ENCODE measurements at regions not wholly inside any gene's neighbourhood (a gene's known extent, or its start where the extent isn't known, plus 50 kb on each side); places are given as distances from the start of the nearest gene placed in this dataset.

DNA sequence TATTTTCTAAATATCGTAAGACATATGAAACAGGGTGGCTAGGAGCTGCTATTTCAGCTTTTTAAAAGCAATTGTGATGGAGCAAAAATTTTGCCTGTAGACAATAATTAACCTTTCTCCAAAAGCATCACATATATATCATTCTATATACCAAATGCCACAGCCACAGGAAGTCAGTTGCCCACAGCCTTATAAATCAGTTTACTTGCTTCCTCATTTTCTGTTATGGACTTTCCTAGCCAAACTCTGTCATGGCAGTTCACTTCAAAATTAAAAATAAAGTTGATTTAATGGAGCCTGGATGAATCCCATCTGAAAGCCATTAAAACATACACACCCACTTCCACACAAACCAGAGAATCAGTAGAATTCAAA, 93.4 kb upstream of the NHSL1 start:
- no peak overlapping the region for H3K4me2 ChIP-seq
- no peaks in the 10 kb centered on the region for H3K4me1 ChIP-seq (ENCODE audit: low read depth, poor library complexity, severe bottlenecking)
- H3K79me2 ChIP-seq (ENCODE audit: insufficient read depth, low read depth) = no peaks in the 10 kb centered on the region
- no peaks in the 10 kb centered on the region for H3K36me3 ChIP-seq (ENCODE audit: insufficient read depth)
- H3K9ac ChIP-seq = no peak overlapping the region
- H3K4me3 ChIP-seq (IDR thresholded peaks at IDR 0.05; ENCODE audit: insufficient read depth, low read depth, low read length) = no peak overlapping the region
- no peak overlapping the region for H3K27ac ChIP-seq
- no peaks in the 10 kb centered on the region for H4K20me1 ChIP-seq (ENCODE audit: insufficient read depth)
- no peak overlapping the region for H2AFZ ChIP-seq (ENCODE audit: low read depth)
- no peak for TF ChIP-seq CTCF (conservative IDR thresholded peaks at IDR 0.05; ENCODE audit: low read depth, low read length)
- H3K27me3 ChIP-seq (ENCODE audit: insufficient read depth, low read depth) = no peaks in the 10 kb centered on the region

DNA sequence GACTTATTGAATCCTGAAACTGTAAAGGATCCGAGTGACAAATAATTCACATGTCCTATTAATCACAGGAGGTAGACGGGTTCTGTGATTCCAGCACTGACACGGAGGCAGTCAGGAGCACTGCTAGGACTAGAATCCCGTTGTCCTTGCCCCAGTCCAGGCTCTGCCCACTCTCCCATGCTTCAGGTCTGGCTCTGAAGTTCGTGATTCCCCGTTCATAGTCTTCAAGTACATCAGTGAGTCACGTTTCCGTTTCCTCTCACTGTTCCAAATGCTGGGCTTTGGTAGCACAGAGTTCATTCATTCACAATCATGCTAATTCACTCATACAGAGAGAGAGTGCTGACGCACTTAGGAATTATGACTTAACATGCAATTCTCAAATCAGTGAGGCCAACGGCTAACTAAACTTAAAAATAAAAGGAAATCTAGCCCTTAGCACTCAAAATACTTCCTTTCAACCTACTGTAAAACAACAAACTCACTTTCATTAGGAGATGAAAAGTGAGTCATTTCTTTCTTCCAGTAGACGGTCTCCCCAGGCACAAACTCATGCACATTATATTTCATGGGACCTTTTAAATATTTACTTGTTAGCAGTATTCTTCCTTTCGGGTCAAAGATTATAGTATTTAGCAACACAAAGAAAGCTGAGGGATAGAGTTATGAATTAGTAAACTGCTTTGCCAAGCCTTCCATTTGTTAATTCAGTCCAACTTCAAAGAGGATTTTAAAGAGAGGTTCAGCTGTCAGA, 94.0 kb upstream of the NHSL1 start:
- TF ChIP-seq CTCF (conservative IDR thresholded peaks at IDR 0.05; ENCODE audit: low read depth, low read length) = no peak
- Histone ChIP-seq H3K4me1 (ENCODE audit: low read depth, poor library complexity, severe bottlenecking) (no peaks in the 10 kb centered on the region), H3K36me3 (ENCODE audit: insufficient read depth) (no peaks in the 10 kb centered on the region), H4K20me1 (ENCODE audit: insufficient read depth) (no peaks in the 10 kb centered on the region), H3K4me3 (IDR thresholded peaks at IDR 0.05; ENCODE audit: insufficient read depth, low read depth, low read length) (no peak overlapping the region), H3K27ac (no peak overlapping the region), H3K4me2 (no peak overlapping the region), H3K79me2 (ENCODE audit: insufficient read depth, low read depth) (no peaks in the 10 kb centered on the region), H2AFZ (ENCODE audit: low read depth) (no peak overlapping the region), H3K27me3 (ENCODE audit: insufficient read depth, low read depth) (no peaks in the 10 kb centered on the region), H3K9ac (no peak overlapping the region)

GRCh38 chr6:138593909-138594757, 94.8 kb upstream of the NHSL1 start:
- H3K27ac ChIP-seq = no peak overlapping the region
- no peaks in the 10 kb centered on the region for H3K36me3 ChIP-seq (ENCODE audit: insufficient read depth)
- no peak overlapping the region for H3K4me2 ChIP-seq
- no peaks in the 10 kb centered on the region for H3K27me3 ChIP-seq (ENCODE audit: insufficient read depth, low read depth)
- H2AFZ ChIP-seq (ENCODE audit: low read depth) = no peak overlapping the region
- no peak for TF ChIP-seq CTCF (conservative IDR thresholded peaks at IDR 0.05; ENCODE audit: low read depth, low read length)
- H3K4me3 ChIP-seq (IDR thresholded peaks at IDR 0.05; ENCODE audit: insufficient read depth, low read depth, low read length) = no peak overlapping the region
- H4K20me1 ChIP-seq (ENCODE audit: insufficient read depth) = no peaks in the 10 kb centered on the region
- H3K79me2 ChIP-seq (ENCODE audit: insufficient read depth, low read depth) = no peaks in the 10 kb centered on the region
- no peak overlapping the region for H3K9ac ChIP-seq
- no peaks in the 10 kb centered on the region for H3K4me1 ChIP-seq (ENCODE audit: low read depth, poor library complexity, severe bottlenecking)

DNA sequence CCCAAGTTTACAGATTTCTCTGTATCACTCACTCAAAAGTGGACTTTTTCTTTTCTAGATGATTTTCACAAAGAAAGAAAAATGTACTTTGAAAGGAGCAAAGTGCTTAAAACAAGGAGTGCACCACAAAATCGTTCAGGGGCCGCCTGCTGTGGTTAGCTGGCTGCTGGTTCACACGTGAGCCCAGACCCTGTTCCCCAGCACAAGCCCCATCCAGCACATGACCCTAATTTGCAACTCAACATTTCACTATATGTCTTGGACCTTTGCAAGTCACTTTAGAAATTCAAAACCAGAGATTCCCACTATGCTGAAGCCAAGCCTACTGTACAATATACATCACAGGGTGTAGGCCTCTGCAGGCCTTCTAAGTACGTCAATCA, 95.5 kb upstream of the NHSL1 start:
- no peak overlapping the region for H3K27ac ChIP-seq
- no peak for TF ChIP-seq CTCF (conservative IDR thresholded peaks at IDR 0.05; ENCODE audit: low read depth, low read length)

More for the DNA sequence above, 95.5 kb upstream of the NHSL1 start:
- Histone ChIP-seq H4K20me1 (ENCODE audit: insufficient read depth) (no peaks in the 10 kb centered on the region), H3K27me3 (ENCODE audit: insufficient read depth, low read depth) (no peaks in the 10 kb centered on the region), H3K4me1 (ENCODE audit: low read depth, poor library complexity, severe bottlenecking) (no peaks in the 10 kb centered on the region), H3K36me3 (ENCODE audit: insufficient read depth) (no peaks in the 10 kb centered on the region), H3K4me2 (no peak overlapping the region), H3K4me3 (IDR thresholded peaks at IDR 0.05; ENCODE audit: insufficient read depth, low read depth, low read length) (no peak overlapping the region), H3K79me2 (ENCODE audit: insufficient read depth, low read depth) (no peaks in the 10 kb centered on the region), H2AFZ (ENCODE audit: low read depth) (no peak overlapping the region), H3K9ac (no peak overlapping the region)

All from KMS-11 (cell line).